GM21786 (cell line): ENCODE measurements at regions not wholly inside any gene's neighbourhood (a gene's known extent, or its start where the extent isn't known, plus 50 kb on each side); places are given as distances from the start of the nearest gene placed in this dataset.

Experiments
- ATAC-seq: cut with Tn5 transposase; IDR thresholded peaks from one replicate; pipeline ENCODE4 v1.9.1; 2021; ENCODE audit not compliant: unreplicated experiment

DNA sequence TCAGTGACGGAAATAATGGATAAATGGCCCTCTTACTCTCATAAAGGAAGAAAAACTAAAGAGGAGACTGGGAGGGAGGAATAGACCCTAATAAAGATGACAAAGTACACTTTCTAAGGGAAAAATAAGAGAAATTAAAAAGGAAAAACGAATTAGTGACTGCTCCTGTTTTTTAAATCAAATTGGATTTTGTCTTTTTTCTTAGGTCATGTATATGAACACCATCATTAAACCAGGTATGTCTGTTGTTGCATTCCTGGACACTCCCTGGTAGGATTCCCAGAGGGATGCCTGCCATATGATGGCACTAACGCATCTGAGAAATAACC, 59.4 kb upstream of the BTN3A2 start:
- no peak for ATAC-seq

DNA sequence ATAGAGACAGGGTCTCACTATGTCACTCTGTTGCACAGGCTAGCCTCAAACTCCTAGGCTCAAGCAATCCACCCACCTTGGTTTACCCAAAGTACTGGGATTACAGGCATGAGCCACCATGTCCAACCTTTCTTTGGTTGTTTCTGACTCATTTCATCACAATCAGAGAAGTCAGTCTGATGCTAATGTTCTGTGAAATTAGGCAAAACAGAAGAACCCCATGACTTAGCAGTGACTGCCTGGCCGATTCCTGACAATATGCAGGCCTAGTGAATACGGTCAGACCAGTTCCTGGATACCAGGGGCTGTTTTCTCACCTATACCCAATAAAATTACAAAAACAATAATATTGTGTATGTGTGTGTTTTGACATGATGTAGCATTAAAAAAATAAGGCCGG, 58.8 kb upstream of the BTN3A2 start:
- no peak for ATAC-seq

- ATAC-seq: no peak
Observed at GRCh38 chr6:26307850-26308249, 57.1 kb upstream of the BTN3A2 start.

GRCh38 chr6:26309731-26310142, 55.3 kb upstream of the BTN3A2 start:
- peak; percentile 41 for ATAC-seq

DNA sequence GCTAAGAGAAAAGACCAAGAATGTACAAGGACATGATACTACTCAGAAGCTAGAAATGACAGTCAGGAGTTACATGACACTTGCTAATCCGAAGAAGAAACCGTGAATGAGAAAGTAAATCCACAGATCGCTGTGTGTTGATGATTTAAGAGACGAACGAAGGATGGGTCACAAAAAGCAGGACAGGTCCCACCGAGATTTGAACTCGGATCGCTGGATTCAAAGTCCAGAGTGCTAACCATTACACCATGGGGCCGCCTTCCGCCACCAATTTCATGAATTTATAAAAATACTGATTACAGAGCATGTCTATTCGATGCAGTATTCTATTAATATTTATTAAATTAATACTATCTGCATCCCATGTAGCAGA, 54.0 kb upstream of the BTN3A2 start:
- no peak for ATAC-seq

DNA sequence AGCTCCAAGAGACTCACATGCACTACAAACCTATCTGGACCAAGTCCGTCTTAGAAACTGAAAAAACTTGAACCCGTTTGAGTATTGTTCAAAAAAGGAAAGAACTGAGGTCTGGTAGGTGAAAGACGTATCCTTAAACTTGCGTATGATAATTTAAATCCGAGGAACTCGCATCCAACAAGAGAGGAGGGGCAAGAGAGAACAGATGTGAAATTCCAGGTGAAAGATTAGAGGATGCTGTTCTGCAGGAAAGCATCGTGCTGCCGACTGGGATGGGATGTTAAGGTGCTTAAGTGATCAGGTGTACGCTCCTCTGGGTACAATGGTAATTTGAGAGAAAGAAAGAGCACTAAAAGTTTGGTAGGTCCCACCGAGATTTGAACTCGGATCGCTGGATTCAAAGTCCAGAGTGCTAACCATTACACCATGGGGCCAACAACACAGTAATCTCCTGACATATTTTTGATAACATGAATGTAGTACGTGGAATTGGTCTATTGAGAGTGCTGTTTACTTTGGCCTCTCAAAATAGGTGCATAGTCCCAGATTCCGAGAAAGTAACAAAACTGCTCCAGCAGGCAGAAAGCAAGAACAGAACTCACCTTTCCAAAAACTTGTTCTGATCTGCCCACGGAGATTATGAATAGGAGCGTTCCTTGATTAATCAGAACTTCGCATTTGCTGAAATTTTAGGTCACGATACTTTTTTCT, 53.5 kb upstream of the BTN3A2 start:
- no peak for ATAC-seq

DNA sequence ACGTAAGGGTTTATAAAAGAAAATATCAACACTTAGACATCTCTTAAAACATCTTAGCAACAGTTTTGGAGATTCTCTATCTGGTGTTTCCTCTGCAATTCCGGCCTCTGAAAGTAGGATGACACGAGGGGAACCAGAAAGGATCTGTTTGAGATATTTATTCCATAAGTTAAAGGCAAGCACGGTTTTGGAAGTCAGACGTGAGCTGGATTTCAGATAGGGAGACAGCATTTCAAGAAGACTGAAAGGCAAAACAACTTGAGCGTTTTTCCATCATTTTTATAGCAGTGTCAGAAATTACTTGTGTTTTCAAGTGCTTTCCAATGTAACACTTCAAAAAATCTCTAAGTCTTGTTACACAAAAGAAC, 52.9 kb upstream of the BTN3A2 start:
- ATAC-seq: no peak

GRCh38 chr6:26312501-26313397, 52.2 kb upstream of the BTN3A2 start:
- ATAC-seq: no peak
